MG63 (cell line): ENCODE measurements at regions not wholly inside any gene's neighbourhood (a gene's known extent, or its start where the extent isn't known, plus 50 kb on each side); places are given as distances from the start of the nearest gene placed in this dataset.

Experiments
- DNase-seq: peaks from one replicate; pipeline ENCODE4 v3.0.0-alpha.2; 2020
- H3K27me3 ChIP-seq: fragments of 250-450 bp; sonication (Bioruptor Pico); 2 replicates; pipeline ENCODE4 v1.5.1; 2020; ENCODE audit warnings: mild to moderate bottlenecking, moderate library complexity
- H3K36me3 ChIP-seq: fragments of 250-450 bp; sonication (Bioruptor Pico); 2 replicates; pipeline ENCODE4 v1.5.1; 2020; ENCODE audit warnings: mild to moderate bottlenecking, moderate library complexity
- H3K4me3 ChIP-seq: fragments of 250-450 bp; sonication (Bioruptor Pico); 2 replicates; pipeline ENCODE4 v1.5.1; 2020; ENCODE audit warnings: mild to moderate bottlenecking, moderate library complexity
- H3K9me3 ChIP-seq: fragments of 250-450 bp; sonication (Bioruptor Pico); 2 replicates; pipeline ENCODE4 v1.5.1; 2020; ENCODE audit warnings: mild to moderate bottlenecking, moderate library complexity

GRCh38 chr7:142615508-142615907 lies 133.8 kb upstream of the PRSS1 start:
- DNase-seq, result no peak
- H3K4me3 ChIP-seq, result no peak overlapping the region
- H3K27me3 ChIP-seq, result no peaks in the 10 kb centered on the region
- no peaks in the 10 kb centered on the region for H3K9me3 ChIP-seq
- H3K36me3 ChIP-seq, result no peaks in the 10 kb centered on the region

- DNase-seq, result no peak
- Histone ChIP-seq H3K36me3 (no peaks in the 10 kb centered on the region), H3K27me3 (no peaks in the 10 kb centered on the region), H3K9me3 (no peaks in the 10 kb centered on the region), H3K4me3 (no peak overlapping the region)
Measured at GRCh38 chr7:142614116-142614515, 135.2 kb upstream of the PRSS1 start.

- Histone ChIP-seq H3K27me3 (no peaks in the 10 kb centered on the region), H3K9me3 (no peaks in the 10 kb centered on the region), H3K36me3 (no peaks in the 10 kb centered on the region), H3K4me3 (no peak overlapping the region)
- peak; percentile 9 for DNase-seq
Measured at GRCh38 chr7:142612237-142612881, 136.9 kb upstream of the PRSS1 start.

- no peak for DNase-seq
- no peaks in the 10 kb centered on the region for H3K36me3 ChIP-seq
- H3K9me3 ChIP-seq, result no peaks in the 10 kb centered on the region
- H3K27me3 ChIP-seq, result no peaks in the 10 kb centered on the region
- no peak overlapping the region for H3K4me3 ChIP-seq
Measured at GRCh38 chr7:142611566-142612236, 137.6 kb upstream of the PRSS1 start.

GRCh38 chr7:142608630-142609428 lies 140.4 kb upstream of the PRSS1 start:
- H3K4me3 ChIP-seq, result no peak overlapping the region
- no peaks in the 10 kb centered on the region for H3K9me3 ChIP-seq
- H3K36me3 ChIP-seq, result no peaks in the 10 kb centered on the region
- no peaks in the 10 kb centered on the region for H3K27me3 ChIP-seq
- no peak for DNase-seq

GRCh38 chr7:142607351-142607750 lies 141.9 kb upstream of the PRSS1 start:
- no peaks in the 10 kb centered on the region for H3K27me3 ChIP-seq
- DNase-seq, result no peak

GRCh38 chr7:142606081-142606480 lies 143.2 kb upstream of the PRSS1 start:
- Histone ChIP-seq H3K36me3 (no peaks in the 10 kb centered on the region), H3K9me3 (no peaks in the 10 kb centered on the region), H3K27me3 (no peaks in the 10 kb centered on the region), H3K4me3 (no peak overlapping the region)
- no peak for DNase-seq

More at GRCh38 chr7:142607351-142607750, 141.9 kb upstream of the PRSS1 start:
- no peaks in the 10 kb centered on the region for H3K9me3 ChIP-seq
- no peaks in the 10 kb centered on the region for H3K36me3 ChIP-seq
- no peak overlapping the region for H3K4me3 ChIP-seq

GRCh38 chr7:142604671-142605070 lies 144.6 kb upstream of the PRSS1 start:
- Histone ChIP-seq H3K4me3 (no peak overlapping the region), H3K27me3 (no peaks in the 10 kb centered on the region), H3K36me3 (no peaks in the 10 kb centered on the region), H3K9me3 (no peaks in the 10 kb centered on the region)
- no peak for DNase-seq

GRCh38 chr7:142603870-142604448 lies 145.3 kb upstream of the PRSS1 start:
- peak overlapping the region; percentile 37 for H3K4me3 ChIP-seq
- DNase-seq, result peak; percentile 21

GRCh38 chr7:142602756-142603155 lies 146.5 kb upstream of the PRSS1 start:
- Histone ChIP-seq H3K9me3 (no peaks in the 10 kb centered on the region), H3K36me3 (no peaks in the 10 kb centered on the region)
- no peak for DNase-seq

More at GRCh38 chr7:142603870-142604448, 145.3 kb upstream of the PRSS1 start:
- H3K36me3 ChIP-seq, result no peaks in the 10 kb centered on the region
- H3K9me3 ChIP-seq, result no peaks in the 10 kb centered on the region
- H3K27me3 ChIP-seq, result no peaks in the 10 kb centered on the region

GRCh38 chr7:142602183-142602582 lies 147.1 kb upstream of the PRSS1 start:
- no peak for DNase-seq
- Histone ChIP-seq H3K36me3 (no peaks in the 10 kb centered on the region), H3K4me3 (no peak overlapping the region), H3K9me3 (no peaks in the 10 kb centered on the region), H3K27me3 (no peaks in the 10 kb centered on the region)

More at GRCh38 chr7:142602756-142603155, 146.5 kb upstream of the PRSS1 start:
- H3K4me3 ChIP-seq, result no peak overlapping the region
- no peaks in the 10 kb centered on the region for H3K27me3 ChIP-seq

GRCh38 chr7:142598297-142598696 lies 151.0 kb upstream of the PRSS1 start:
- no peak for DNase-seq
- no peak overlapping the region for H3K4me3 ChIP-seq
- no peaks in the 10 kb centered on the region for H3K36me3 ChIP-seq
- no peaks in the 10 kb centered on the region for H3K9me3 ChIP-seq
- no peaks in the 10 kb centered on the region for H3K27me3 ChIP-seq

GRCh38 chr7:142597547-142597946 lies 151.7 kb upstream of the PRSS1 start:
- Histone ChIP-seq H3K27me3 (no peaks in the 10 kb centered on the region), H3K36me3 (no peaks in the 10 kb centered on the region), H3K9me3 (no peaks in the 10 kb centered on the region), H3K4me3 (no peak overlapping the region)
- DNase-seq, result no peak

- DNase-seq, result no peak
- Histone ChIP-seq H3K36me3 (no peaks in the 10 kb centered on the region), H3K9me3 (no peaks in the 10 kb centered on the region), H3K4me3 (no peak overlapping the region), H3K27me3 (no peaks in the 10 kb centered on the region)
Measured at GRCh38 chr7:142595816-142596516, 153.3 kb upstream of the PRSS1 start.

- Histone ChIP-seq H3K4me3 (no peak overlapping the region), H3K27me3 (no peaks in the 10 kb centered on the region), H3K36me3 (no peaks in the 10 kb centered on the region), H3K9me3 (no peaks in the 10 kb centered on the region)
- no peak for DNase-seq
Measured at GRCh38 chr7:142594078-142594477, 155.2 kb upstream of the PRSS1 start.

- no peaks in the 10 kb centered on the region for H3K36me3 ChIP-seq
- H3K27me3 ChIP-seq, result no peaks in the 10 kb centered on the region
- H3K4me3 ChIP-seq, result no peak overlapping the region
- DNase-seq, result no peak
- no peaks in the 10 kb centered on the region for H3K9me3 ChIP-seq
Measured at GRCh38 chr7:142593106-142593505, 156.2 kb upstream of the PRSS1 start.

- Histone ChIP-seq H3K36me3 (no peaks in the 10 kb centered on the region), H3K27me3 (no peaks in the 10 kb centered on the region), H3K4me3 (no peak overlapping the region), H3K9me3 (no peaks in the 10 kb centered on the region)
- DNase-seq, result no peak
Measured at GRCh38 chr7:142592664-142593063, 156.6 kb upstream of the PRSS1 start.
